GM11168 (cell line): ENCODE measurements at regions not wholly inside any gene's neighbourhood (a gene's known extent, or its start where the extent isn't known, plus 50 kb on each side); places are given as distances from the start of the nearest gene placed in this dataset.
"Not testable (repeated sequence)": the region's sequence is repeated elsewhere in the genome, so short reads cannot be mapped to it uniquely, and the experiment has no call there.

Source experiments
- in situ Hi-C: fragments of 300-500 bp; cut with MboI; formaldehyde crosslinking; loops from one replicate; pipeline ENCODE4 v1.12.0; 2022; ENCODE audit warnings: low sequenced_read_pairs; ENCODE audit not compliant: unreplicated experiment

DNA sequence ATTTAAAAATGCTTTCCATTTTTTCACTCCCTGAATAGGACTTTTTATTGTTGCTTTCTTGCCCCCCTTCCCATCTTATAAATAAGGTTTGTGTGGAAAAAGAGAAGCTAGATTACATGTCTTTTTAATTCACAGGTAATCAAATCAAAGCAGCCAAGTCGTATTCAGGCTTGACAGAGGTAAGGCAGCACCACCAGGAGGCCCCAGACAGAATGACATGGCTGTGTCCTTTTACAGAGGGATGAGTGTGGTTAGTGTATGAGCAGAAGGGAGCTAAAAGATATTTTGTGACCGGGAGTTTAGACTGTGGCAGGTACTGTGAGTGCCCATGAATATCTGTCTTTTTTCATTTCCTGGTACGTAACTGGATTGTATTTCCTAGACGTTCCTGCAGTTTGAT is 596.1 kb downstream of the ETNK1 start:
- in situ Hi-C loops: loop anchor here (25.0 kb wide), 1 partner anchor 1541 kb away; no protein-coding TSS in a partner anchor

DNA sequence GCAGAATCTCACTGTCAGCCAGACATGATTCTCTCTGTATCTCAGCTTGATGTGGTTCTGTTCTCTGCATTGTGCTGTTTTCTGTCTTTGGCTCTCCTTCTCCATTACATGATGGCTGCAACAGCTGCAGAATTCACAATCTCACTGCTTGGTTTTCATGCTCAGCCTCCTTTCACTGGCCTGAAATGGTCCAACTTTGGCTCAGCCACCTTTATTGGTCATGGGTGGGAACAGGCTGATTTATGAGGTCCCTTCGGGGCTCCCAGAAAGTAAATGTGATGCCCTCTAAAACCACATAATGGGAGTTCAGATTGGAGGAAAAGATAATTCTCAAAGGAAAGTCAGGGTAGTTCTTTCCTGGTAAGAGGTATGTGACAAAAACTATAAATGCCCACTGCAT is 597.0 kb downstream of the ETNK1 start:
- in situ Hi-C loops: loop anchor here (25.0 kb wide), 1 partner anchor 1540 kb away; no protein-coding TSS in a partner anchor

DNA sequence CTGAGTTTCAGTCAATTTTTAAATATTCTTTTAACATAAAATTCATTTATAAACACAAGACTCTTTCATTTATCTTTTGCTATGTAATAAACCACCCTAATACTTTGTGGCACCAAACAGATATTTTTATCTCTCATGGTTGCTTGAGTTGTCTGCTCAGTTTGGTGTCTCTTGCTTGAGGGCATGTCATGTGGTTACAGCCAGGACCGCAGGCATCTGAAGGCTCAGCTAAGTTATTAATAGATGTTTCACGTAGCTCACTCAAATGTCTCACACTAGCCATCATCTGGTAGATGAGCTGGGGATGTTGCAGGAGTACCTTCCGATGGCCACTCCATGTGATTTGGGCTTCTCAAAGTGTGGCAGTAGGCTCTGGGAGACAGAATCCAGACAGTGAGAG is 597.8 kb downstream of the ETNK1 start:
- in situ Hi-C loops: loop anchor here (25.0 kb wide), 1 partner anchor 1540 kb away; no protein-coding TSS in a partner anchor

DNA sequence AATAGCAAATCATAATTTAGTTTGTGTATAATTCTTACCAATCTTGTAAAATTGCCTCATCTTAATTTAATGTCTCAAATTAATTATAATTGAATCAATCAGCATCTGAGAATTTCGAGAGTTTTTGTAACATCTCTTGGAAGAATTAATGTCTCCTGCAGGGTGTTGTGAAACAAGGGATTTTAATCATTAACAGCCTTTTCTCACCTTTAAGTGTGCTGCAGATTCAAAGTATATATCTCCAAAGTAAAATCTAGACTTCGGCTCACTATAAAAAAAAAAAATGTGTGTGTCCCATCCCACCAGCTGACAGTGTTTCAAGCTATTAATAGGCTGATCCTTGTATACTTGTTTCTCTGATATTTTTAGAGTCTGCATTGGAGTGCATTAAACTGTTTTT is 603.1 kb downstream of the ETNK1 start:
- in situ Hi-C loops: no loop called here

DNA sequence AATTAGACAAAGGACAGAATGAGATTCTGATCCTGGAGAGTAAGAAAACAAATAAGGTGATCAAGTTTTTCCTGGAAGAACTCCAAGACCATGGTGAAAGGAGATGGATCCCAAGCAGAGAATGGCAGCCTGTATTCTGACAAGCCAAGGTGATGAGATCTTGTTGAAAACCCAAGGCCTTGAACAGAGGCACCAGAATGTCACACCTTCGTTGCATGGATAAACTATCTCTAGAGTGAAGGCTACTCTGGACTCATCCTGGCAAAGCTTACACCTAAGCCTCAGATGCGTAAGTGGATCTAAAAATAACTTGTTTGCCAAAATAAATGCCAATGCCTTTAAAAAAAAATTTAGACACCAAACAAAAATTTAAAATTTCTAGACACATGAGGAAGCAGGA is 605.9 kb downstream of the ETNK1 start:
- in situ Hi-C loops: no loop called here

DNA sequence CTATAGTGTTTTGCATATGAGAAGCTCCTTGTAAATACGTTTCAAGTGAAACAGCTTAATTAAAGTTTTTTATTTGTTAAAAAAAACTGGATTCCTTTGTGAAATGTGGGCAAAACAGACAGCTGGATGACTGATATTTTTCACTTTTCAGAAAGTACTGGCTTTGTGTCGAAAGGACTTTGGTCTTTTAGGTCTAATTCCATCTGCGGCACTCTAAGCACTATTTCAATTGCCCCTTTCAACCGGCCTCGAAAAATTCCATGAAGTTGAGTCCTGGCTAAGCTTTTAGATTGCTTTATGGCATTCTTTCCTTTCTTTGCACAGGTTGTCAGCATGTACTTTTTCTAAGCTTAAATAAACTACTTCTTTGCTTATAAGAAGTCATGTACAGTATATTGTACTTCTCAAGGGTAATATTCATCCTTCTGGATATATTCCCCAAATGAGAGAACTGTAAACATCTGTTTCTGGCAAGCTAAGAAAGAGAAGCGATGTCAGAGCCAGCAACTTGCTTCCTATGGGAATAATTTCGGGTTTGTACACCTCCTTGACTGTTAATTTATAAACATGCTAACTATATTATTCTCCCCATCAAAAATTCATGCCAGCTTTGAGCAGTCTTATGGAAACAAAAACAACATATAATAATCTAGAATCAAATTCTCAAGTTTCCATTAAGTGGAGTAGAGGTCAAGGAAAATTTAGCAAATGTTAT is 611.3 kb downstream of the ETNK1 start:
- in situ Hi-C loops: no loop called here

DNA sequence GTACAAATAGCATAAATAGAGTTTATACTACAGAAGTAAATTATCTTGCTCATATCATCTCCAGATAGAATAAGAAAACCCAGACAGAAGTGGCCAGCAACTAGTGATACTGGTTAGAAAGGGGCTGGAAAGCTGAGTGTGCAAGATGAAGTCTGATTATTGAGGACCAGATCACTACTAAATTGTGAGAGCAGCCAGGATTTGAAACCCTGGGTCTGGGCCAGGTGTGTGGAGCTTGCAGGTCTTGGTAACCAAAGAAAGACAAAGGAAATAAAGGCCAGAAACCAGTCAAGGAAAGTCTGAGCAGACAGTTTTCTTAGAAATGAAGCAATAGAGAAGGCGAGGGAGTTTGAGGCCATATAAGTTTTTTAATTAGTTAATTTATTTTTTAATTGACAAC is 611.8 kb downstream of the ETNK1 start:
- in situ Hi-C loops: no loop called here

DNA sequence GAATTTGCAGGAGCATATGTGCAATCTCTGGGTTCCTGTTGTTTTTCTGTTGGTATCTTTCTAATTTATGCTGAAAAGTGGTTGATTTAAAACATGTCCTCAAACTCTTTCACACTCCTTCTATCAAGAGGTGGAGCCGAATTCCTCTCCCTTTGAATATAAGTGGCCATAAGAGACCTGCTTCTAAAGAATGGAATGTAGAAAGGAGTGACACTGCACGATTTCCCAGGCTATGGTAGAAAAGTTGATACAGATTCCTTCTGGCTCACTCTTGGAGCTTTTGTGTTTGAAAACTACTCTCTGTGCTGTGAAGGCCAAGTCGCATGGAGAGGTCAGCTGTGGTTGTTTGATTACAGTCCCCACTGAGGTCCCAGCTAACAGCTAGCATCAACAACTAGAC is 613.2 kb downstream of the ETNK1 start:
- in situ Hi-C loops: no loop called here

DNA sequence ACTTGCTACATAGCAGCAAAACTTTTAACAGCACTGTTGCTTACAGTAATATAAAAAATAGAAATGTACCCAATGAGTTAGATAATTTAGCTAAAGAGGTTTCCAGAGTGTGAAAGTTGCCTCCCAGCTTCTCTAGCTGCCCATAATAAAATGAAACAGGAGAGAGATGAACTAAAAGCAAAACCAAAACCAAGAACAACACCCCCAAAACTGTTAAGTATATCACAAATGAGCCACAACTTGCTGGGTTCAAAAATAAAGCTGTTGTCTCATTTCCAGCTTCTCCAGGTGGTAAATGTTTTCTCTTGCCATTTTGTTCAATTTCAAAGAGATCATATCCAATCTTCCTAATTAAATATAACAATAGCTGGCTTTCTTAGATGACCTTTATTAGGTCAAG is 614.0 kb downstream of the ETNK1 start:
- in situ Hi-C loops: no loop called here

DNA sequence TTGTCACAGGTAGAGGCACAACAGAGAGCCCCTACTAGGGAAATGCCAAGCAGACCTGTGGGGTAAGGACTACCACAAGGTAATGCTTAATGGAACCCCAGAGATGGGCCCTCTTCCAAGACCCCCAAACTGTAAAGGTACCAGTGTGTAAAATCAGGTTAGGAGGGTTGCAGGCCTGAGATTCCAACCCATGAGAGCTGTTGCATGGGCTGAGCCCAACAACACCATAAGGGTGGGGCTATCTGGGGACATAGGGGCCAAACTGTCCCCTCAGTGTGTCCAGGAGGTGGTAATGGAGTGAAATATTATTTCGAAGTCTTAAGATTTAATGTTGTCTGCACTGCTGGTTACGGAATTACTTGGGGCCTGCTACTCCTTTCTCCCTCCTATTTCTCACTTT is 620.2 kb downstream of the ETNK1 start:
- in situ Hi-C loops: no loop called here

DNA sequence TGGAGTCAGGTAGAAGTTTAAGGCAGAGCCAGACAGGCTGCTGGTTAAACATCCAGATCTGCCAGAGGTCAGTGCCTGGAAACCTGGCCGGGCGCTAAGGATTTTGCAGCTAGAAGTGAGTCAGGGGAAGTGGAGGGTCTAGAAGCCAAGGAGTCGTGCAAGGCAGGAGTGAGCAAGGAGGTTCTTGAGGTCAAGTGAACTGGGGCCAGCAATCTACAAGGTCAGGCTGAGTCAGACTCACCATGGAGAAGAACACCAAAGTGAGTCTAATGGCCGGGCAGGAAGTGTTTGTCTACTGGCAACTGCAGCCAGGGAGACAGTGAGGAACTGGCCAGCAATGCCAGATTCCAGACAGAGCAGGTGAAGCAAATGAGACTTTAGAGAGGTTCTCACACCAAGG is 628.2 kb downstream of the ETNK1 start:
- in situ Hi-C loops: no loop called here

DNA sequence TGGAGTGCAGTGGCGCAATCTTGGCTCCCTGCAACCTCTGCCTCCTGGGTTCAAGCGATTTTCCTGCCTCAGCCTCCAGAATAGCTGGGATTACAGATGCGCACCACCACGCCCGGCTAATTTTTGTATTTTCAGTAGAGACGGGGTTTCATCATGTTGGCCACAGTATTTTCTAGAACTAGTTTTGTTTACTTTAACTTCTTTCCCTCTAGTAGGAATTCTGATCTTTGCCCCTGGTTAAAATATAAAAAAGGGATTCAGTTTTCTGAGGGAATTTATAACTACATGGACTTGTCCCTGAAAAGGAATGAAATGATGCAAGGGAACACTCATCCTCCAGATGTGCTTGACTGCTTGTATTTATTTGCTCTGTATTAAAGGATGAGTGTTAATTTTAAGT is 628.9 kb downstream of the ETNK1 start:
- in situ Hi-C loops: not testable (repeated sequence)

DNA sequence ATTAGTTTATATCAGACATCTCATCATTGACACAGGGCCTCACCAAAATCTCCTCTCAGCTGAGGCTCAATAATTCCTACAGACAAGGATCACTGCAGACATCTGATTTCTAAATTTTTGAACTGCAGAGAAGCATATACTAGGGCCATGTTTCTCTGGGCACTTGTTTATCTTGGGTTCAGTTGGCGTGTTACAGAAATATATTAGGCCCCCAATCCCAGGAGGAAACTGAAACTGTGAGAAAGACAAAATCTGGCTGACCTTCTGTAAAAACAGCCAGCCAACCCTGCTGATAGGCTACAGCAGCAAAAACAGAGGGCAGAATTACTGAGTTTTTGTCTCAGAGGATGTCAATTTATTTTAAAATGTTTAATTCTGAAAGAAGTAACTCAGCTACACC is 634.6 kb downstream of the ETNK1 start:
- in situ Hi-C loops: no loop called here

DNA sequence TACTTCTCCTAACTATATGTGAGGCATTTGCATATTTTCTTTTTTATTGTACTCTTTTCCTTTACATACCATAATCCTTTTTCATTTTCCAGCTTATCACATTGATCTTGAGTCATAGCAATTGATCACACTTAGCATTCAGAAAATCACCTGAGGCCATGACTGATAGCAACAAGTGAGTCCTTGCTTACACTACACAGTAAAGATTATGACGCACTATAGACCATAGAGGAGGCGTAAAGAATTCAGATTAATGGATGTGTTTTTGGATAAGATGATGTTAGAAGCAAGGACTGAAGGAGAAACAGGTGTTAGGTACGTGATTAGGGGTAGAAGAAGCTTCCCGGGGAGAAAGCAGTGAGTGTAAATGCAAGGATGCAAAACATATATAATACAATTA is 637.7 kb downstream of the ETNK1 start:
- in situ Hi-C loops: no loop called here

DNA sequence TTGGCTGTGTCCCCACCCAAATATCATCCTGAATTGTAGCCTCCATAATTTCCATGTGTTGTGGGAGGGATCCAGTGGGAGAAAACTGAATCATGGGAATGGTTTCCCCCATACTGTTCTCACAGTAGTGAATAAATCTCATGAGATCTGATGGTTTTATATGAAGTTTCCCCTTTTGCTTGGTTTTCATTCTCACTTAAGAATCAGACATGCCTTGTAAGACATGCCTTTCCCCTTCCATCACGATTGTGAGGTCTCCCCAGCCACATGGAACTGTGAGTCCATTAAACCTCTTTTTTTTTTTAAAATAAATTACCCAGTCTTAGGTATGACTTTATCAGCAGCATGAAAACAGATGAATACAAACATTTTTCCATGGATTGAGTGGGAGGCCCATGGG is 652.9 kb downstream of the ETNK1 start:
- in situ Hi-C loops: no loop called here

DNA sequence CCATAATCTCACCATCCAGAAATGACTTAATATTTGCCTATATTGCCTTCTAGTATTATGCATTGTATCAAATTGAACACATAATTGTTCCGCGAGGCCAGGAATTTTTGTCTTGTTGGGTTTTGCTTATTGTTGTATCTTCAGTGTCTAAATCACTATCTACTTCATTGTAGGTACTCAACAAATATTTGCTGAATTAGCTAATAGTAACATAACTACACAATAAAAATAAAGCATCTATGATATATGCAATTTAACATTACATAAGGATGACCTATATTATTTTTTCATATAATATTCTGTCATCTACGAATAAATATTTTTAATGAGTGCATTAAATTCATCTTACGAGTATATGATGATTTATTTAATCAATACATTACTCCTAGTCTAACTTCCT is 656.3 kb downstream of the ETNK1 start:
- in situ Hi-C loops: no loop called here

DNA sequence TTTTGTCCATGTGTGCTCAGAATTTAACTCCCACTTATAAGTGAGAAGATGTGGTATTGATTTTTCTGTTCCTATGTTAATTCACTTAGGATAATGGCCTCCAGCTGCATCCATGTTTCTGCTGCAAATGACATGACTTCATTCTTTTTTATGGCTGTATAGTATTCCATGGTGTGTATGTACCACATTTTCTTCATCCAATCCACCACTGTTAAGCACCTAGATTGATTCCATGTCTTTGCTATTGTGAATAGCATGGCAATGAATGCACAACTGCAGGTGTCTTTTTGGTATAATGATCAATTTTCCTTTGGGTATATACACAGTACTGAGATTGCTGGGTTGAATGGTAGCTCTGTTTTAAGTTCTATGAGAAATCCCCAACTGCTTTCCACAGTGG is 657.7 kb downstream of the ETNK1 start:
- in situ Hi-C loops: no loop called here

DNA sequence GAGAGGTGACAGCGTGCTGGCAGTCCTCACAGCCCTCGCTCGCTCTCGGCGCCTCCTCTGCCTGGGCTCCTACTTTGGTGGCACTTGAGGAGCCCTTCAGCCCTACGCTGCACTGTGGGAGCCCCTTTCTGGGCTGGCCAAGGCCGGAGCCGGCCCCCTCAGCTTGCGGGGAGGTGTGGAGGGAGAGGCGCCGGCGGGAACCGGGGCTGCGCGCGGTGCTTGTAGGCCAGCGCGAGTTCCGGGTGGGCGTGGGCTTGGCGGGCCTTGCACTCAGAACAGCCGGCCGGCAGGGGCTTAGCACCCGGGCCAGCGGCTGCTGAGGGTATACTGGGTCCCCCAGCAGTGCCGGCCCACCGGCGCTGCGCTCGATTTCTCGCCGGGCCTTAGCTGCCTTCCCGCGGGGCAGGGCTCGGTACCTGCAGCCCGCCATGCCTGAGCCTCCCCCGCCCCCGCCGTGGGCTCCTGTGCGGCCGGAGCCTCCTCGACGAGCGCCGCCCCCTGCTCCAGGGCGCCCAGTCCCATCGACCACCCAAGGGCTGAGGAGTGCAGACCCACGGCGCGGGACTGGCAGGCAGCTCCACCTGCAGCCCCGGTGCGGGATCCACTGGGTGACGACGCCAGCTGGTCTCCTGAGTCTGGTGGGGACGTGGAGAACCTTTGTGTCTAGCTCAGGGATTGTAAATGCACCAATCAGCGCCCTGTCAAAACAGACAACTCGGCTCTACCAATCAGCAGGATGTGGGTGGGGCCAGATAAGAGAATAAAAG is 661.0 kb downstream of the ETNK1 start:
- in situ Hi-C loops: not testable (repeated sequence)

DNA sequence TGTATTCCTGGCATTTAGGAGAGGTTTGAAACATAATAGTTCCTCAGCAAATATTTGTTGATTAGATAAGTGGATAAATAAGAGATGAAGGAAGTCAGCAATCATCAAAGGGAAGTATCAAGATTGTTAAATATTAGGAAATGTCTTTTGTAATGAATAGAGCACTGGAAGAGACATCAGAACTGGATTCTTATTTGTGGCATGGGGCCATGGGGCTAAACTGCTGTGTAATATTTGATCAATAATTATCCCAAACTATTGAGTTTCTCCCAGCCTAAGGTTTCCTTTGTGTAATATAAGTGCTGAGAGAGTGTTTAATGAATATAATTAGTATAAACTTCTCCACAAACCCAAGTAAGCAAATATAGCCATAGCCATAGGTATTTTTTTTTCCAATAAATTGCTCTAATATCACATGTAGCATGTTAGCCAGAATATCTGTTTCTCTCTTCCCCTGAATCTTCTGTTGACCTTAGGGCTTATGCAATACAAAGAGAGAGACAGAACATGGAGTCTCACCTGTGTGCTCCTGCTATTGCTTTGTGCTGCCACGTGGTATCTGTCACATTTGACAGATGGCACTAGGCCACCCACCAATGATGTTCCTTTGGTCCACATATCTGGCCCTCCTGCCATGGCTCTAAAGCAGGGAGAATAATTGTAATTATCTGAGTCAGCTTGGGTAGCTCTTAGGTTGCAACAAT is 658.7 kb downstream of the SOX5 start:
- in situ Hi-C loops: no loop called here

DNA sequence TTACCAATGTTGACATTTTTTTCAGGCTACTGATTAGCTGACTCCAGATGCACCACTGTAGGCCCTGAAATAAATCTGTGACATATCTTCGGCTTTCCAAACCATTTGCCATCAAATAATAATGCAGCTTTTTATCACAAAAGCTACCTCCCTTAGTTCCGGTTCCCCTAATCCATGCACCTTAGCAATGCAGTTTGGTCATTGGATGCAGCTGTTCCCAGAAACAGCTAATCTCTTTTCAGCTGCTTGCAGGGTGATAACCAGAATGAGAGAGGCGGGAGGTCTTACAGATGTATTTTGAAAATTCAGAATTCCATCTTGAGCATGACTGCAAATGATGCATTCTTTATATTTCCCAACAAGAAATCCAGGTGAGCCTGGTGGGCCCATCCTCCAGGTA is 646.2 kb downstream of the SOX5 start:
- in situ Hi-C loops: no loop called here

DNA sequence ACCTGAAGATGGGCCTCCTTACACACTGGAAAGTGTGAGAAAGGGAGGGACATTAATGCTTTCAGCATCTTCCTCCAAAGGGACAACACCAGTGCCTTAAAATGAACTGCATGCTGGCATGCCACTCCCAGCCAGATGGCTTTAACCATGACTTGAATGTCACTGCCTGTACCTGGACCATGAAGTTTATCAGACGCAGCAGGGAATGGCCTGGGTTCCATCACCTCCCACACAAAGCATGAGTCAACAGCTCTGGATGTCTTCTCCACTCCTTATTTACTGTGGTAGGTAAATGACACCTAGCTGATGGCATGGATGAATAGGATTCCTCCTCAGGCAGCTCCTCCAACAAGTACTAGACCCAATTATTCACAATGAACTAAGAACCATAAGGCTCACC is 645.6 kb downstream of the SOX5 start:
- in situ Hi-C loops: no loop called here
